ENCODE measurements at regions not wholly inside any gene's neighbourhood (a gene's known extent, or its start where the extent isn't known, plus 50 kb on each side); places are given as distances from the start of the nearest gene placed in this dataset.

GRCh38 chr11:33615751-33616150 lies 84.9 kb downstream of the C11orf91 start:
- DNase-seq, result no peak

GRCh38 chr11:33613404-33613803 lies 87.2 kb downstream of the C11orf91 start:
- no peak for DNase-seq

GRCh38 chr11:33610903-33611302 lies 89.7 kb downstream of the C11orf91 start:
- no peak for DNase-seq

- DNase-seq, result no peak
Observed at GRCh38 chr11:33608386-33608785, 92.2 kb downstream of the C11orf91 start.

- DNase-seq, result no peak
Observed at GRCh38 chr11:33606762-33607161, 93.9 kb downstream of the C11orf91 start.

- no peak for DNase-seq
Observed at GRCh38 chr11:33605703-33606102, 94.9 kb downstream of the C11orf91 start.

- DNase-seq, result no peak
Observed at GRCh38 chr11:33598426-33599069, 102.1 kb downstream of the C11orf91 start.

GRCh38 chr11:33594188-33594587 lies 106.4 kb downstream of the C11orf91 start:
- DNase-seq, result no peak

GRCh38 chr11:33590441-33590840 lies 110.2 kb downstream of the C11orf91 start:
- no peak for DNase-seq

- no peak for DNase-seq
Observed at GRCh38 chr11:33588056-33588455, 112.6 kb downstream of the C11orf91 start.

GRCh38 chr11:33585586-33586209 lies 114.9 kb downstream of the C11orf91 start:
- DNase-seq, result no peak

- no peak for DNase-seq
Observed at GRCh38 chr11:33582636-33583325, 117.8 kb downstream of the C11orf91 start.

GRCh38 chr11:33579101-33579500 lies 121.5 kb downstream of the C11orf91 start:
- DNase-seq, result no peak

GRCh38 chr11:33577204-33577603 lies 123.4 kb downstream of the C11orf91 start:
- no peak for DNase-seq

- DNase-seq, result no peak
Observed at GRCh38 chr11:33575311-33575710, 125.3 kb downstream of the C11orf91 start.

GRCh38 chr11:33574331-33574730 lies 126.3 kb downstream of the C11orf91 start:
- DNase-seq, result no peak

- no peak for DNase-seq
Observed at GRCh38 chr11:33569333-33569732, 131.3 kb downstream of the C11orf91 start.

- DNase-seq, result no peak
Observed at GRCh38 chr11:33567004-33567403, 133.6 kb downstream of the C11orf91 start.

GRCh38 chr11:33564856-33565453 lies 135.7 kb downstream of the C11orf91 start:
- DNase-seq, result no peak

GRCh38 chr11:33560729-33561128 lies 139.9 kb downstream of the C11orf91 start:
- DNase-seq, result no peak

- no peak for DNase-seq
Observed at GRCh38 chr11:33559567-33559966, 141.1 kb downstream of the C11orf91 start.

- no peak for DNase-seq
Observed at GRCh38 chr11:33558097-33558496, 142.5 kb downstream of the C11orf91 start.

GRCh38 chr11:33557201-33557600 lies 143.4 kb downstream of the C11orf91 start:
- no peak for DNase-seq

- no peak for DNase-seq
Observed at GRCh38 chr11:33554219-33554618, 146.4 kb downstream of the C11orf91 start.

Data from activated effector memory CD4-positive, alpha-beta T cell treated with anti-CD3 and anti-CD28 coated beads, Interleukin-2, amount 50 U/mL, for 16 hours (primary cell).